Mesenchymal stem cell (in vitro differentiated cells and primary cell): ENCODE measurements at regions not wholly inside any gene's neighbourhood (a gene's known extent, or its start where the extent isn't known, plus 50 kb on each side); places are given as distances from the start of the nearest gene placed in this dataset.

Experiments
- DNase-seq: peaks from one replicate; pipeline ENCODE4 v3.0.0-alpha.2; 2013
- H2AFZ ChIP-seq: one replicate; pipeline ENCODE4 v1.6.1; 2013; ENCODE audit warnings: low read depth, mild to moderate bottlenecking, control low read depth, inconsistent platforms, low read length, moderate library complexity
- H2AK5ac ChIP-seq: 2 replicates; pipeline ENCODE4 v1.6.1; 2013; ENCODE audit warnings: low read length, moderate library complexity, mild to moderate bottlenecking, inconsistent platforms; ENCODE audit not compliant: severe bottlenecking
- H2BK120ac ChIP-seq: one replicate; pipeline ENCODE4 v1.6.1; 2013; ENCODE audit warnings: low read depth, mild to moderate bottlenecking, inconsistent platforms, low read length, moderate library complexity
- H2BK12ac ChIP-seq, 2 experiments: one replicate each; pipeline ENCODE4 v1.6.1; 2013; ENCODE audit warnings: inconsistent platforms in 2 of 2, low read length in 2 of 2, mild to moderate bottlenecking in 2 of 2, moderate library complexity in 2 of 2, control low read depth in 1 of 2
- H2BK15ac ChIP-seq: one replicate; pipeline ENCODE4 v1.6.1; 2013; ENCODE audit warnings: mild to moderate bottlenecking, low read depth, inconsistent platforms; ENCODE audit not compliant: poor library complexity, severe bottlenecking
- H2BK5ac ChIP-seq: 2 replicates; pipeline ENCODE4 v1.6.1; 2013; ENCODE audit warnings: low read depth, mild to moderate bottlenecking, low read length, control low read depth, inconsistent platforms; ENCODE audit not compliant: poor library complexity, severe bottlenecking
- H3K14ac ChIP-seq, 2 experiments: one replicate each; pipeline ENCODE4 v1.6.1; 2013; ENCODE audit warnings: inconsistent platforms in 2 of 2, low read length in 2 of 2, control low read depth in 1 of 2, mild to moderate bottlenecking in 1 of 2, moderate library complexity in 1 of 2
- H3K18ac ChIP-seq, 2 experiments: one replicate each; pipeline ENCODE4 v1.6.1; 2013; ENCODE audit warnings: inconsistent platforms in 2 of 2, low read length in 2 of 2, control low read depth in 1 of 2, low read depth in 1 of 2, mild to moderate bottlenecking in 1 of 2
- H3K23ac ChIP-seq, 2 experiments: one replicate each; pipeline ENCODE4 v1.6.1; 2013; ENCODE audit warnings: inconsistent platforms in 2 of 2, low read length in 2 of 2, mild to moderate bottlenecking in 2 of 2, moderate library complexity in 2 of 2, control low read depth in 1 of 2
- H3K27ac ChIP-seq: 2 replicates; pipeline ENCODE4 v1.5.1; 2013; ENCODE audit warnings: mild to moderate bottlenecking, moderate library complexity, low read length, control low read depth, inconsistent platforms; ENCODE audit not compliant: poor library complexity, severe bottlenecking
- H3K27me3 ChIP-seq, 2 experiments: 2 replicates each; pipeline versions ENCODE4 v1.6.1 to v1.7.0; 2013; ENCODE audit warnings: low read length in 2 of 2, mild to moderate bottlenecking in 2 of 2, moderate library complexity in 2 of 2, control low read depth in 1 of 2, inconsistent platforms in 1 of 2; ENCODE audit not compliant: control insufficient read depth in 1 of 2, insufficient read depth in 1 of 2
- H3K36me3 ChIP-seq, 2 experiments: 2 replicates each; pipeline versions ENCODE4 v1.6.1 to v1.7.0; 2013; ENCODE audit warnings: low read length in 2 of 2, control low read depth in 1 of 2, inconsistent platforms in 1 of 2, low read depth in 1 of 2, mild to moderate bottlenecking in 1 of 2; ENCODE audit not compliant: insufficient read depth in 2 of 2, control insufficient read depth in 1 of 2
- H3K4ac ChIP-seq, 2 experiments: one replicate each; pipeline ENCODE4 v1.6.1; 2013; ENCODE audit warnings: inconsistent platforms in 2 of 2, low read length in 2 of 2, mild to moderate bottlenecking in 2 of 2, moderate library complexity in 2 of 2, control low read depth in 1 of 2, low read depth in 1 of 2
- H3K4me1 ChIP-seq: 2 replicates; pipeline ENCODE4 v1.6.1; 2013; ENCODE audit warnings: low read depth, low read length, control low read depth; ENCODE audit not compliant: control insufficient read depth, insufficient read depth
- H3K4me2 ChIP-seq: 2 replicates; pipeline ENCODE4 v1.6.1; 2013; ENCODE audit warnings: low read length, mild to moderate bottlenecking, inconsistent platforms; ENCODE audit not compliant: poor library complexity, severe bottlenecking
- H3K4me3 ChIP-seq, 2 experiments: 2 replicates each; pipeline versions ENCODE4 v1.5.1 to v1.7.0; 2013; ENCODE audit warnings: low read length in 2 of 2, mild to moderate bottlenecking in 2 of 2, control low read depth in 1 of 2, low read depth in 1 of 2; ENCODE audit not compliant: insufficient read depth in 1 of 2
- H3K79me1 ChIP-seq: replicated peaks from 2 replicates; pipeline ENCODE4 v1.6.1; 2013; ENCODE audit warnings: mild to moderate bottlenecking, control low read depth, low read length, inconsistent platforms; ENCODE audit not compliant: poor library complexity, severe bottlenecking
- H3K9ac ChIP-seq: 2 replicates; pipeline ENCODE4 v1.7.0; 2013; ENCODE audit warnings: mild to moderate bottlenecking, low read length, moderate library complexity
- H3K9me3 ChIP-seq: 2 replicates; pipeline ENCODE4 v1.7.0; 2013; ENCODE audit warnings: mild to moderate bottlenecking, low read length; ENCODE audit not compliant: control insufficient read depth
- H4K8ac ChIP-seq: one replicate; pipeline ENCODE4 v1.6.1; 2013; ENCODE audit warnings: inconsistent platforms, mild to moderate bottlenecking, low read length, moderate library complexity
- H4K91ac ChIP-seq: one replicate; pipeline ENCODE4 v1.6.1; 2013; ENCODE audit warnings: mild to moderate bottlenecking, low read length, inconsistent platforms
- WGBS: methylation state at CpG from one replicate; pipeline ENCODE4 v1.1.7; 2013; ENCODE audit warnings: mixed read lengths; 5-methylcytosine and 5-hydroxymethylcytosine counted together

- Histone ChIP-seq H4K91ac (peak overlapping the region; percentile 82), H3K18ac (peak overlapping the region in 1 of 2 experiments; percentile 54), H3K79me1 (no peaks in the 10 kb centered on the region), H3K14ac (no peak overlapping the region), H3K9me3 (no peaks in the 10 kb centered on the region), H3K4me3 (no peak overlapping the region), H3K4me2 (no peak overlapping the region), H2AK5ac (no peak overlapping the region), H2BK15ac (no peak overlapping the region), H3K27me3 (no peaks in the 10 kb centered on the region), H3K23ac (no peak overlapping the region), H3K4me1 (peaks cover 17% of the 10 kb centered on the region), H2AFZ (no peak overlapping the region), H3K36me3 (no peaks in the 10 kb centered on the region), H3K4ac (peak overlapping the region in 1 of 2 experiments; percentile 38), H3K9ac (no peak overlapping the region), H2BK120ac (no peak overlapping the region), H2BK5ac (no peak overlapping the region), H3K27ac (peak overlapping the region; percentile 52), H4K8ac (no peak overlapping the region), H2BK12ac (peak overlapping the region; percentile 90 to 93)
- DNase-seq: no peak
- WGBS: 94% methylated on average over 6 of the region's 6 CpGs
Measured at GRCh38 chr10:3433131-3433530, 260.5 kb upstream of the PITRM1 start.

DNA sequence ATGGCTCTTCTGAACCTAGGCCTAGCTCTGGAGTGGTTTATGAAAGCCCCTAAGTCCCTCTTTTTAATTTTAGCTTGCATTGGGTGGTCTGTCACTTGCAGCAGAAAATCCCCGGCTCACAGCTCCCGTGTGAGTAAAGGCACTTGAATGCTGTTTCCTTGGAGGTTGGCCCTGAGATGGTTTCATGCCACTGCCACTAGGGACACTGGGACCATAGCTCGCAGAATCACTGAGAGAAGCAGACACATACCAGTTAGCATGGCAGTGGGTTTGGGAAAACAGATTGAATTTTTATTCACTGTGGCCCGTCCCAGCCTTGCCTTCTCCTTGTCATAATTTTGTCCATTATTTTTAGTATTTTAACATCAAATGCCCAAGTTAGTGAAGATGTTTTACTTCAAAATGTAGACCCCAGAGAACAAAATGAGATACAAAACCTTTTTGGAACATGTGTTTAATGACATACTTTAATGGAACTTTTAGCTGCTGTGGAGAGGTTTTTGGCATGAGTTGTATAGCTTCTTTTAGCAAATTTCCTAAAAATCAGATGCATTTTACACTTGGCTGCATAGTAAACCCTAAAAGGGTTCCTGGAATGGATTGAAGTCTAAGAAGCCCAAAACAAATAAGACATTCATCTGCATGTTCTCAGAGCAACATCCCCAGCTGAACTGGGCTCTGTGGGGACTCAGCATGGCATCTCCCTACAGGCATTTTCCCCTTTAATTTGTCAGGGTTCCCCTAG lies 259.7 kb upstream of the PITRM1 start:
- no peak for DNase-seq
- H2BK120ac ChIP-seq: no peak overlapping the region

DNA sequence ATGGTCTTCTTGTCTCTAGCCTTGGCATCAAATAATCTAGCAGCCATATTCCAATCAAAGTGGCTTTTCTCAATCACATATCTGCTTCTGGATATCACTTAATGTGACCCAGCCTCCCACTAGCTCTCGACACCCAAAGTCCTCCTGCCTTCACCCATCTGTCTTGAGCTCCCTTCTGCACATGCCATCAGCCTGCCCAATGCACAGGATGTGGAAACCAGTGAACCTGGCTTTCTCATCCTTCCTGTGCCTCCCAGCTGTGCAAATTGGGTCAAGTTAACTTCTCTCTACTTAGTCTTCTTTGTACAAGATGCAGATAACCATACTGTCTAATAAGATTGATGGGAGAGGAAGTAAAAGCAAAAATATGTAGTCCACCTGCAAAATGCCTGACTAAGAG lies 257.9 kb upstream of the PITRM1 start:
- Histone ChIP-seq H2BK120ac (no peak overlapping the region), H3K36me3 (no peaks in the 10 kb centered on the region), H3K27ac (no peak overlapping the region), H2AK5ac (peak overlapping the region; percentile 17), H2BK5ac (no peak overlapping the region), H4K91ac (no peak overlapping the region), H2AFZ (no peak overlapping the region), H3K14ac (no peak overlapping the region), H3K4me3 (no peak overlapping the region), H3K4me1 (peaks cover 25% of the 10 kb centered on the region), H3K9me3 (no peaks in the 10 kb centered on the region), H2BK15ac (no peak overlapping the region), H2BK12ac (no peak overlapping the region), H3K18ac (no peak overlapping the region), H3K4me2 (no peak overlapping the region), H3K4ac (no peak overlapping the region), H3K27me3 (no peaks in the 10 kb centered on the region), H3K9ac (no peak overlapping the region), H3K79me1 (no peaks in the 10 kb centered on the region), H3K23ac (no peak overlapping the region), H4K8ac (no peak overlapping the region)
- no peak for DNase-seq
- WGBS: 97% methylated on average over 1 of the region's 1 CpG

More for the DNA sequence above, 259.7 kb upstream of the PITRM1 start:
- Histone ChIP-seq H3K27me3 (no peaks in the 10 kb centered on the region), H3K23ac (no peak overlapping the region), H3K27ac (peak overlapping the region; percentile 30), H3K79me1 (no peaks in the 10 kb centered on the region), H3K4me1 (peaks cover 21% of the 10 kb centered on the region), H3K4me2 (no peak overlapping the region), H4K8ac (no peak overlapping the region), H4K91ac (no peak overlapping the region), H3K4ac (peak overlapping the region in 1 of 2 experiments; percentile 67), H3K4me3 (no peak overlapping the region), H3K14ac (no peak overlapping the region), H2BK5ac (no peak overlapping the region), H2AFZ (no peak overlapping the region), H3K9me3 (no peaks in the 10 kb centered on the region), H3K36me3 (no peaks in the 10 kb centered on the region), H2BK12ac (peak overlapping the region in 1 of 2 experiments; percentile 59), H2BK15ac (no peak overlapping the region), H3K18ac (peak overlapping the region in 1 of 2 experiments; percentile 26), H3K9ac (no peak overlapping the region), H2AK5ac (peak overlapping the region; percentile 72)
- 97% methylated on average over 3 of the region's 4 CpGs for WGBS

- no peak overlapping the region for H2BK15ac ChIP-seq
- peak overlapping the region; percentile 20 to 50 for H2BK12ac ChIP-seq
- peaks cover 27% of the 10 kb centered on the region for H3K4me1 ChIP-seq
- H3K9me3 ChIP-seq: no peaks in the 10 kb centered on the region
- no peak overlapping the region for H3K27ac ChIP-seq
- WGBS: 75% methylated on average over 7 of the region's 7 CpGs
- H2AK5ac ChIP-seq: peak overlapping the region; percentile 6
- no peaks in the 10 kb centered on the region for H3K79me1 ChIP-seq
- no peak overlapping the region for H2AFZ ChIP-seq
- no peak overlapping the region for H3K4me2 ChIP-seq
- no peaks in the 10 kb centered on the region for H3K36me3 ChIP-seq
- no peak overlapping the region for H2BK5ac ChIP-seq
- H2BK120ac ChIP-seq: no peak overlapping the region
- no peak overlapping the region for H3K4me3 ChIP-seq
- peak overlapping the region in 1 of 2 experiments; percentile 13 for H3K18ac ChIP-seq
- no peak overlapping the region for H3K4ac ChIP-seq
- H3K14ac ChIP-seq: no peak overlapping the region
- H4K8ac ChIP-seq: no peak overlapping the region
- H3K23ac ChIP-seq: no peak overlapping the region
- no peak overlapping the region for H4K91ac ChIP-seq
- DNase-seq: no peak
- no peaks in the 10 kb centered on the region for H3K27me3 ChIP-seq
- no peak overlapping the region for H3K9ac ChIP-seq
Measured at GRCh38 chr10:3429676-3430075, 257.1 kb upstream of the PITRM1 start.
